NCI-H82 treated with DMSO at 0.1 percent for 48 hours (cell line): ENCODE measurements at regions not wholly inside any gene's neighbourhood (a gene's known extent, or its start where the extent isn't known, plus 50 kb on each side); places are given as distances from the start of the nearest gene placed in this dataset.

Experiments used
- DNase-seq: peaks from one replicate; lab custom pipeline; 2025; ENCODE audit not compliant: unreplicated experiment; lab: John Stamatoyannopoulos, UW

- DNase-seq = no peak
Observed at GRCh38 chr3:106208251-106208650, 339.4 kb upstream of the CBLB start.

GRCh38 chr3:106208967-106209366 is 340.2 kb upstream of the CBLB start:
- DNase-seq = no peak

GRCh38 chr3:106209482-106209881 is 340.7 kb upstream of the CBLB start:
- DNase-seq = no peak

GRCh38 chr3:106210923-106211322 is 342.1 kb upstream of the CBLB start:
- no peak for DNase-seq

- DNase-seq = no peak
Observed at GRCh38 chr3:106212665-106213222, 343.9 kb upstream of the CBLB start.

- no peak for DNase-seq
Observed at GRCh38 chr3:106213954-106214353, 345.1 kb upstream of the CBLB start.

- no peak for DNase-seq
Observed at GRCh38 chr3:106214641-106215040, 345.8 kb upstream of the CBLB start.

GRCh38 chr3:106215047-106215446 is 346.2 kb upstream of the CBLB start:
- DNase-seq = no peak

GRCh38 chr3:106217745-106218144 is 348.9 kb upstream of the CBLB start:
- no peak for DNase-seq

GRCh38 chr3:106227068-106227467 is 358.3 kb upstream of the CBLB start:
- no peak for DNase-seq

GRCh38 chr3:106228271-106228670 is 359.5 kb upstream of the CBLB start:
- DNase-seq = no peak

GRCh38 chr3:106229495-106230278 is 360.9 kb upstream of the CBLB start:
- DNase-seq = no peak

GRCh38 chr3:106231086-106231485 is 362.3 kb upstream of the CBLB start:
- no peak for DNase-seq

- DNase-seq = no peak
Observed at GRCh38 chr3:106232956-106233355, 364.1 kb upstream of the CBLB start.

GRCh38 chr3:106239195-106239697 is 370.4 kb upstream of the CBLB start:
- DNase-seq = no peak

GRCh38 chr3:106241593-106241992 is 372.8 kb upstream of the CBLB start:
- no peak for DNase-seq

GRCh38 chr3:106242781-106243180 is 374.0 kb upstream of the CBLB start:
- DNase-seq = no peak

- no peak for DNase-seq
Observed at GRCh38 chr3:106245400-106245799, 376.6 kb upstream of the CBLB start.

- no peak for DNase-seq
Observed at GRCh38 chr3:106247902-106248684, 379.3 kb upstream of the CBLB start.

GRCh38 chr3:106249159-106249558 is 380.3 kb upstream of the CBLB start:
- DNase-seq = no peak

GRCh38 chr3:106249981-106250380 is 381.2 kb upstream of the CBLB start:
- no peak for DNase-seq
